Parathyroid adenoma (tissue), 2 donors: ENCODE measurements at regions not wholly inside any gene's neighbourhood (a gene's known extent, or its start where the extent isn't known, plus 50 kb on each side); places are given as distances from the start of the nearest gene placed in this dataset.
"Not testable (repeated sequence)": the region's sequence is repeated elsewhere in the genome, so short reads cannot be mapped to it uniquely, and the experiment has no call there.

Experiments
- H2AFZ ChIP-seq: fragments of 300-600 bp; sonication (generic); one replicate; pipeline ENCODE4 v1.7.0; 2017; ENCODE audit warnings: antibody characterized with exemption, mild to moderate bottlenecking
- H3K27ac ChIP-seq: fragments of 300-600 bp; sonication (generic); one replicate; pipeline ENCODE4 v1.7.0; 2017
- H3K27me3 ChIP-seq: fragments of 300-600 bp; sonication (generic); one replicate; pipeline ENCODE4 v1.7.0; 2017; ENCODE audit warnings: low read length; ENCODE audit not compliant: control insufficient read depth, insufficient read depth
- H3K36me3 ChIP-seq: fragments of 300-600 bp; sonication (generic); one replicate; pipeline ENCODE4 v1.7.0; 2017; ENCODE audit warnings: low read length; ENCODE audit not compliant: control insufficient read depth, insufficient read depth
- H3K4me1 ChIP-seq: fragments of 300-600 bp; sonication (generic); one replicate; pipeline ENCODE4 v1.7.0; 2017; ENCODE audit warnings: control low read depth
- H3K4me2 ChIP-seq: fragments of 300-600 bp; sonication (generic); one replicate; pipeline ENCODE4 v1.7.0; 2017; ENCODE audit warnings: low read length
- H3K4me3 ChIP-seq: fragments of 300-600 bp; sonication (generic); one replicate; pipeline ENCODE4 v1.7.0; 2017; ENCODE audit warnings: low read depth, low read length
- H3K79me2 ChIP-seq: fragments of 300-600 bp; sonication (generic); one replicate; pipeline ENCODE4 v1.7.0; 2017; ENCODE audit warnings: control low read depth
- H3K9ac ChIP-seq: fragments of 300-600 bp; sonication (generic); one replicate; pipeline ENCODE4 v1.7.0; 2017; ENCODE audit warnings: mild to moderate bottlenecking
- H3K9me3 ChIP-seq: fragments of 300-600 bp; sonication (generic); one replicate; pipeline ENCODE4 v1.7.0; 2017; ENCODE audit warnings: low read length; ENCODE audit not compliant: control insufficient read depth
- TF ChIP-seq, protein P1 (sequence below): fragments of 300-600 bp; sonication (generic); IDR thresholded peaks from one replicate; pipeline ENCODE4 v1.7.0; 2017; ENCODE audit warnings: antibody characterized with exemption, mild to moderate bottlenecking
- donor health status: primary hyperparathyroidism.

DNA sequence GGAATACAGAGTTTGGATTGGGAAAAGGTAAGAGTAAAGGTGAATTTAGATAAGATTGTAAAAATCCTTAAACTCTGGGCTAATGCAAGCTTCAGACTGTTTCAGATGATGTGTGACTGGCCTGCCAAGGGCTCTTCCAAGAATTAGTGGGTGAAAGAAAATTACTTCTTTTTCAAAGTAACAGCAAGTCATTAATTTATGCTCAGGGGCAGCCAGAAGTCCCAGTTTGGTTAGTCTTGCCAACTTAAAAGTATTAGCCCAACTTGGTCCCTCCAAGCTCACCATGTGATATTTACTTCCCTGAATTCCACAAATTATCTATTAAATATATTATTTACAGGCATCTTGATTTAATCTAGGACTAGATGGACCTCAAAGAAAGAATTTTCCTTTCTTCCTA, 947.8 kb downstream of the NR2F1-AS1 start:
- Histone ChIP-seq H3K79me2 (no peaks in the 10 kb centered on the region), H3K9ac (no peak overlapping the region), H3K9me3 (no peaks in the 10 kb centered on the region), H3K36me3 (no peaks in the 10 kb centered on the region), H3K4me2 (no peak overlapping the region), H3K27me3 (no peaks in the 10 kb centered on the region), H2AFZ (no peak overlapping the region), H3K4me1 (no peaks in the 10 kb centered on the region), H3K4me3 (no peak overlapping the region), H3K27ac (no peak overlapping the region)
- TF ChIP-seq, protein P1, sequence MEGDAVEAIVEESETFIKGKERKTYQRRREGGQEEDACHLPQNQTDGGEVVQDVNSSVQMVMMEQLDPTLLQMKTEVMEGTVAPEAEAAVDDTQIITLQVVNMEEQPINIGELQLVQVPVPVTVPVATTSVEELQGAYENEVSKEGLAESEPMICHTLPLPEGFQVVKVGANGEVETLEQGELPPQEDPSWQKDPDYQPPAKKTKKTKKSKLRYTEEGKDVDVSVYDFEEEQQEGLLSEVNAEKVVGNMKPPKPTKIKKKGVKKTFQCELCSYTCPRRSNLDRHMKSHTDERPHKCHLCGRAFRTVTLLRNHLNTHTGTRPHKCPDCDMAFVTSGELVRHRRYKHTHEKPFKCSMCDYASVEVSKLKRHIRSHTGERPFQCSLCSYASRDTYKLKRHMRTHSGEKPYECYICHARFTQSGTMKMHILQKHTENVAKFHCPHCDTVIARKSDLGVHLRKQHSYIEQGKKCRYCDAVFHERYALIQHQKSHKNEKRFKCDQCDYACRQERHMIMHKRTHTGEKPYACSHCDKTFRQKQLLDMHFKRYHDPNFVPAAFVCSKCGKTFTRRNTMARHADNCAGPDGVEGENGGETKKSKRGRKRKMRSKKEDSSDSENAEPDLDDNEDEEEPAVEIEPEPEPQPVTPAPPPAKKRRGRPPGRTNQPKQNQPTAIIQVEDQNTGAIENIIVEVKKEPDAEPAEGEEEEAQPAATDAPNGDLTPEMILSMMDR = no peak

DNA sequence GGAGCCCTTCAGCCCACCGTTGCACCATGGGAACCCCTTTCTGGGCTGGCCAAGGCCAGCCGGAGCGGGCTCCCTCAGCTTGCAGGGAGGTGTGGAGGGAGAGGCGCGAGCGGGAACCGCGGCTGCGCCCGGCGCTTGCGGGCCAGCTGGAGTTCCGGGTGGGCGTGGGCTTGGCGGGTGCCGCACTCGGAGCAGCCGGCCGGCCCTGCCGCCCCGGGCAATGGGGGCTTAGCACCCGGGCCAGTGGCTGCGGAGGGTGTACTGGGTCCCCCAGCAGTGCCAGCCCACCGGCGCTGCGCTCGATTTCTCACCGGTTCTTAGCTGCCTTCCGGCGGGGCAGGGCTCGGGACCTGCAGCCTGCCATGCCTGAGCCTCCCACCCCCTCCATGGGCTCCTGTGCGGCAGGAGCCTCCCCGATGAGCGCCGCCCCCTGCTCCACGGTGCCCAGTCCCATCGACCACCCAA, 949.8 kb downstream of the NR2F1-AS1 start:
- H3K9me3 ChIP-seq, H3K9ac ChIP-seq, H3K36me3 ChIP-seq, H2AFZ ChIP-seq, H3K27me3 ChIP-seq, H3K79me2 ChIP-seq, H3K4me3 ChIP-seq, H3K4me2 ChIP-seq, H3K27ac ChIP-seq, H3K4me1 ChIP-seq: not testable (repeated sequence)

DNA sequence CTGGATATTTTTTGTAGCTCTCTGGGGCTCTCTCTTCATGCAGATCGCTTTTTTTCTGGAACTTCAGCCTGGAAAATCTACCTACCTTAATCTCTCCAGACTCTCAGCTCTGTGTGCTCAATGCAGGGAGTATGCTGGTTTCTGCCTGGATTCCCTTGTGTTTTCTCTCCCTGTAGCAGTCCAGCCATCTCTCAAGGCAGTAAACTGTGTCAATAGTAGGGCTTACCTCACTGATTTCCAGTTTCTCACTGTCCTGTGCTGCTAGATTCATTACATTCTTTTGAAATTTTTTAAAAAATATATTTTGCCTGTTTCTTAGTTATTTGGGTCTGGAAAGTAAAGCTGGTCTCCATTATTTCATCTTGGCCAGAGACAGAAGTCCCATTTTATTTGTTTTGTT, 951.4 kb downstream of the NR2F1-AS1 start:
- no peak overlapping the region for H3K9ac ChIP-seq
- no peaks in the 10 kb centered on the region for H3K9me3 ChIP-seq
- H3K4me1 ChIP-seq = no peaks in the 10 kb centered on the region
- no peak overlapping the region for H3K4me2 ChIP-seq
- H2AFZ ChIP-seq = no peak overlapping the region
- no peaks in the 10 kb centered on the region for H3K36me3 ChIP-seq
- TF ChIP-seq, protein P1 = no peak
- H3K27ac ChIP-seq = no peak overlapping the region
- no peaks in the 10 kb centered on the region for H3K79me2 ChIP-seq
- no peak overlapping the region for H3K4me3 ChIP-seq
- no peaks in the 10 kb centered on the region for H3K27me3 ChIP-seq

DNA sequence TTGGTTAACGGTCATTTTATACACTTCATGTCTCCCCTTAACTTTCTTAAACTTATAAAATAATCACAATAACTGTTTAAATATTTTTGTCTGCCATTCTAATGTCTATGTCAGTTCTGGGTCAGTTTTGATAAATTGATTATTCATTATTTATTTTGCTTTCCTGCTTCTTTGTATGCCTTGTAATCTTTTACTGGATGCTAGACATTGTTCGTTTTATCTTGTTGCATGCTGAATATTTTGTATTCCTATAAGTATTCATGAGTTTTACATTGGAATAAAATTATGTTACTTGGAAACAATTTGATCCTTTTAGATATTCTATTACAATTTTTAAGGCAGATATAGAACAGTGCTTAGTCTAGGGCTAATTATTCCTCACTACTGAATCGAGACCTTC, 952.0 kb downstream of the NR2F1-AS1 start:
- Histone ChIP-seq H3K4me1 (no peaks in the 10 kb centered on the region), H3K4me2 (no peak overlapping the region), H3K36me3 (no peaks in the 10 kb centered on the region), H2AFZ (no peak overlapping the region), H3K4me3 (no peak overlapping the region), H3K79me2 (no peaks in the 10 kb centered on the region), H3K9me3 (no peaks in the 10 kb centered on the region), H3K27ac (no peak overlapping the region), H3K27me3 (no peaks in the 10 kb centered on the region), H3K9ac (no peak overlapping the region)
- TF ChIP-seq, protein P1 = no peak

DNA sequence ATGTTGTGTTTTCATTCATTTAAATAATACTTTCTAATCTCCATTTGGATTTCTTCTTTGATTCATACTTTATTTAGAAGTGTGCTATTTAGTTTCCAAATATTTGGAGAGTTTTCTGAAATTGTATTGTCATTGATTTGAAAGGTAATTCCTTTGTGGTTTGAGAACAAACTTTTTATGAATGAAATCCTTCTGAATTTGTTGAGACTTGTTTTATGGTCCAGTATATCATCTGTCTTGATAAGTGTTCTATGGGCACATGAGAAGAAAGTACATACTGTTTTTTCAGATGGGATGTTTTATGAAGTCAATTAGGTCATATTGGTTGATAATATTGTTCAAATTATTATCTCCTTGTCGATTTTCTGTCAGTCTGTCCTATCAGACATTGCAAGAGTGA, 953.8 kb downstream of the NR2F1-AS1 start:
- H3K79me2 ChIP-seq = no peaks in the 10 kb centered on the region
- no peaks in the 10 kb centered on the region for H3K27me3 ChIP-seq
- no peaks in the 10 kb centered on the region for H3K36me3 ChIP-seq
- no peak overlapping the region for H3K4me3 ChIP-seq
- no peak overlapping the region for H3K4me2 ChIP-seq
- no peak overlapping the region for H3K9ac ChIP-seq
- H3K27ac ChIP-seq = no peak overlapping the region
- no peaks in the 10 kb centered on the region for H3K9me3 ChIP-seq
- TF ChIP-seq, protein P1 = no peak
- no peaks in the 10 kb centered on the region for H3K4me1 ChIP-seq
- no peak overlapping the region for H2AFZ ChIP-seq
